H9 (cell line): ENCODE measurements at regions not wholly inside any gene's neighbourhood (a gene's known extent, or its start where the extent isn't known, plus 50 kb on each side); places are given as distances from the start of the nearest gene placed in this dataset.

Experiments used
- DNase-seq: peaks from one replicate; pipeline ENCODE4 v3.0.0-alpha.2; 2017
- H2AFZ ChIP-seq: one replicate; pipeline ENCODE4 v1.6.1; 2013; ENCODE audit warnings: mild to moderate bottlenecking, low read length, control low read depth, moderate library complexity
- H2AK5ac ChIP-seq: 2 replicates; pipeline ENCODE4 v1.6.1; 2013; ENCODE audit warnings: low read length, control low read depth, mixed read lengths; ENCODE audit not compliant: insufficient read length
- H2BK120ac ChIP-seq: one replicate; pipeline ENCODE4 v1.6.1; 2013; ENCODE audit warnings: low read depth, mild to moderate bottlenecking, low read length, control low read depth, inconsistent platforms; ENCODE audit not compliant: poor library complexity, severe bottlenecking
- H2BK12ac ChIP-seq: 2 replicates; pipeline ENCODE4 v1.6.1; 2013; ENCODE audit warnings: low read length, control low read depth, mixed read lengths, low read depth; ENCODE audit not compliant: insufficient read length
- H2BK15ac ChIP-seq: 2 replicates; pipeline ENCODE4 v1.6.1; 2013; ENCODE audit warnings: low read depth, low read length, control low read depth
- H2BK20ac ChIP-seq: one replicate; pipeline ENCODE4 v1.6.1; 2013; ENCODE audit warnings: low read depth, mild to moderate bottlenecking, low read length, control low read depth, inconsistent platforms; ENCODE audit not compliant: poor library complexity, severe bottlenecking
- H2BK5ac ChIP-seq: 2 replicates; pipeline ENCODE4 v1.6.1; 2013; ENCODE audit warnings: low read length, control low read depth, mixed read lengths; ENCODE audit not compliant: insufficient read length
- H3K14ac ChIP-seq: 2 replicates; pipeline ENCODE4 v1.6.1; 2013; ENCODE audit warnings: low read length, control low read depth; ENCODE audit not compliant: insufficient read depth
- H3K18ac ChIP-seq: 2 replicates; pipeline ENCODE4 v1.6.1; 2013; ENCODE audit warnings: low read depth, mild to moderate bottlenecking, mixed read lengths, low read length, control low read depth; ENCODE audit not compliant: insufficient read length
- H3K23ac ChIP-seq: 2 replicates; pipeline ENCODE4 v1.6.1; 2013; ENCODE audit warnings: low read length, control low read depth, mixed read lengths, low read depth; ENCODE audit not compliant: insufficient read length
- H3K23me2 ChIP-seq: 2 replicates; pipeline ENCODE4 v1.6.1; 2013; ENCODE audit warnings: low read depth, mild to moderate bottlenecking, mixed read lengths, low read length, control low read depth; ENCODE audit not compliant: insufficient read length, poor library complexity, severe bottlenecking
- H3K27ac ChIP-seq: 2 replicates; pipeline ENCODE4 v1.5.1; 2013; ENCODE audit warnings: low read length, control low read depth, mixed read lengths, low read depth; ENCODE audit not compliant: insufficient read length
- H3K27me3 ChIP-seq: 2 replicates; pipeline ENCODE4 v1.6.1; 2013; ENCODE audit warnings: low read length, control low read depth, inconsistent platforms; ENCODE audit not compliant: insufficient read depth
- H3K4ac ChIP-seq: 2 replicates; pipeline ENCODE4 v1.6.1; 2013; ENCODE audit warnings: low read depth, mild to moderate bottlenecking, control low read depth, inconsistent platforms, low read length, moderate library complexity
- H3K4me1 ChIP-seq: 2 replicates; pipeline ENCODE4 v1.6.1; 2013; ENCODE audit warnings: low read length, control low read depth, inconsistent platforms; ENCODE audit not compliant: insufficient read depth
- H3K4me2 ChIP-seq: 2 replicates; pipeline ENCODE4 v1.6.1; 2013; ENCODE audit warnings: low read length, control low read depth, mixed read lengths; ENCODE audit not compliant: insufficient read length, insufficient read depth
- H3K56ac ChIP-seq: 2 replicates; pipeline ENCODE4 v1.6.1; 2013; ENCODE audit warnings: low read depth, mild to moderate bottlenecking, mixed read lengths, low read length, control low read depth; ENCODE audit not compliant: insufficient read length
- H3K79me1 ChIP-seq: 2 replicates; pipeline ENCODE4 v1.6.1; 2013; ENCODE audit warnings: low read depth, mild to moderate bottlenecking, moderate library complexity, low read length, control low read depth, inconsistent platforms; ENCODE audit not compliant: insufficient read depth, poor library complexity, severe bottlenecking
- H3K79me2 ChIP-seq: 2 replicates; pipeline ENCODE4 v1.6.1; 2013; ENCODE audit warnings: low read length, control low read depth, inconsistent platforms; ENCODE audit not compliant: insufficient read depth
- H3K9ac ChIP-seq: 2 replicates; pipeline ENCODE4 v1.6.1; 2013; ENCODE audit warnings: low read length, control low read depth, mixed read lengths; ENCODE audit not compliant: insufficient read length; ENCODE audit errors: extremely low read depth
- H3K9me3 ChIP-seq: one replicate; pipeline ENCODE4 v1.6.1; 2013; ENCODE audit warnings: low read depth, low read length, inconsistent platforms; ENCODE audit not compliant: control insufficient read depth
- H3T11ph ChIP-seq: one replicate; pipeline ENCODE4 v1.6.1; 2013; ENCODE audit warnings: mild to moderate bottlenecking, low read length, control low read depth, inconsistent platforms
- H4K20me1 ChIP-seq: one replicate; pipeline ENCODE4 v1.6.1; 2013; ENCODE audit not compliant: control insufficient read depth, insufficient read length, insufficient read depth
- H4K5ac ChIP-seq: 2 replicates; pipeline ENCODE4 v1.6.1; 2013; ENCODE audit warnings: low read depth, mild to moderate bottlenecking, mixed read lengths, low read length, control low read depth; ENCODE audit not compliant: insufficient read length
- H4K8ac ChIP-seq: replicated peaks from 2 replicates; pipeline ENCODE4 v1.6.1; 2013; ENCODE audit warnings: low read length, control low read depth, mixed read lengths, low read depth; ENCODE audit not compliant: insufficient read length
- H4K91ac ChIP-seq: 2 replicates; pipeline ENCODE4 v1.6.1; 2013; ENCODE audit warnings: low read depth, mild to moderate bottlenecking, moderate library complexity, mixed read lengths, low read length, control low read depth; ENCODE audit not compliant: insufficient read length
- H3K27ac Mint-ChIP-seq, 3 experiments: 2 replicates in 2 of 3; 3 replicates in 1 of 3; pipeline ENCODE4 v1.8.0; 2020 to 2021; ENCODE audit warnings: mixed read lengths in 3 of 3, mild to moderate bottlenecking in 1 of 3, moderate library complexity in 1 of 3
- H3K27me3 Mint-ChIP-seq: 2 replicates; pipeline ENCODE4 v1.8.0; 2021; ENCODE audit warnings: low read depth, mild to moderate bottlenecking, moderate library complexity, mixed read lengths
- H3K36me3 Mint-ChIP-seq, 3 experiments: 2 replicates in 2 of 3; 3 replicates in 1 of 3; pipeline ENCODE4 v1.8.0; 2020 to 2021; ENCODE audit warnings: low read depth in 3 of 3, mixed read lengths in 3 of 3; ENCODE audit not compliant: insufficient read depth in 1 of 3
- H3K4me1 Mint-ChIP-seq, 2 experiments: 2 replicates each; pipeline ENCODE4 v1.8.0; 2020; ENCODE audit warnings: mixed read lengths in 2 of 2
- H3K4me3 Mint-ChIP-seq, 2 experiments: 2 replicates in 1 of 2; 3 replicates in 1 of 2; pipeline ENCODE4 v1.8.0; 2020 to 2021; ENCODE audit warnings: mild to moderate bottlenecking in 2 of 2, mixed read lengths in 2 of 2, moderate library complexity in 1 of 2
- H3K9me3 Mint-ChIP-seq, 2 experiments: 2 replicates in 1 of 2; 3 replicates in 1 of 2; pipeline ENCODE4 v1.8.0; 2020; ENCODE audit warnings: mild to moderate bottlenecking in 2 of 2, mixed read lengths in 2 of 2, moderate library complexity in 1 of 2
- CTCF ChIP-seq: fragments of 200-600 bp; sonication (generic); conservative IDR thresholded peaks from 3 replicates; pipeline ENCODE4 v1.8.0; 2021; ENCODE audit warnings: antibody characterized with exemption, mild to moderate bottlenecking
- WGBS: extraction: QIAGEN DNeasy Blood & Tissue Kit; methylation state at CpG from one replicate; pipeline ENCODE4 v1.1.7; 2013; ENCODE audit warnings: missing lambda C conversion rate, low lambda C conversion rate, mixed read lengths; ENCODE audit not compliant: insufficient read length; ENCODE audit errors: extremely low coverage; 5-methylcytosine and 5-hydroxymethylcytosine counted together

DNA sequence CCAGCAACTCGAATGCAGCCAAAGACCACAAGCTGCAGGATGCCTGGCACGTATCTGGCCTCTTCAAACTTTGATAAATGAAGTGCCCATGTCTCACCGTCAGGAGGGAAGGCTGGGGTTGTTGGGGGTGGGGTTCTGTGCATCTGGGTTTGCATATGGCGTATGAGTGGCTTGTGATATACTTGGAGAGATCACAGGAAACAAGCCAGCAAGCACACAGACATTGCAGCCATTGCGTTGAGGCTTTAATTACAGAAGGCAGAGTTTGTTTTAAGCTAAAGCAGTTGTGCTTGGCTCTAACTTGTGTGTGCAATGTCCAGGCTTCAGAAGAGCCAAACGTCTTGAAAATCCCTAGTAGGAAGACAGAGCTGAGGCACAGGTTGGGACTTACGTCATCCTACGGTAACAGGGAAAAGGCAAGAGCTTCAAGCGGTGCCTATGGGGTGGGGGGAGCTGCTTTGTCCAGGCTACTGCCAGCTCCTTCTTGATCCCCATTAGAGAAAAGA lies 109.2 kb downstream of the ASB7 start:
- H3K79me1 ChIP-seq, result no peaks in the 10 kb centered on the region
- no peak overlapping the region for H4K8ac ChIP-seq
- H3T11ph ChIP-seq, result no peak overlapping the region
- no peaks in the 10 kb centered on the region for H4K20me1 ChIP-seq
- H2BK12ac ChIP-seq, result no peak overlapping the region
- H3K4me1 ChIP-seq, result no peaks in the 10 kb centered on the region
- H3K79me2 ChIP-seq, result no peaks in the 10 kb centered on the region
- no peak overlapping the region for H3K23ac ChIP-seq
- H3K9me3 Mint-ChIP-seq, result peaks cover 16 to 28% of the 10 kb centered on the region in 2 experiments
- H3K56ac ChIP-seq, result no peak overlapping the region
- no peak overlapping the region for H2BK5ac ChIP-seq
- H2AFZ ChIP-seq, result no peak overlapping the region
- peaks cover 6% of the 10 kb centered on the region for H3K27me3 Mint-ChIP-seq
- H2BK120ac ChIP-seq, result no peak overlapping the region
- H3K27me3 ChIP-seq, result no peaks in the 10 kb centered on the region
- no peak for TF ChIP-seq CTCF
- no peak overlapping the region for H3K4ac ChIP-seq
- no peak overlapping the region for H3K9ac ChIP-seq
- no peak overlapping the region for H2BK15ac ChIP-seq
- no peak overlapping the region for H3K4me2 ChIP-seq
- no CpG with 5 or more reads among the region's 9 CpGs for WGBS
- no peak overlapping the region for H4K91ac ChIP-seq
- no peak overlapping the region for H3K27ac ChIP-seq
- H3K36me3 Mint-ChIP-seq, result peaks cover 5 to 16% (median 8%) of the 10 kb centered on the region in 3 experiments; a peak in 5 of 7 replicates
- no peak overlapping the region for H3K14ac ChIP-seq
- no peaks in the 10 kb centered on the region for H3K9me3 ChIP-seq
- H3K27ac Mint-ChIP-seq, result no peak overlapping the region
- H4K5ac ChIP-seq, result no peak overlapping the region
- no peak overlapping the region for H2BK20ac ChIP-seq
- H3K4me1 Mint-ChIP-seq, result peaks cover 0 to 9% of the 10 kb centered on the region in 2 experiments; a peak in 2 of 4 replicates
- H3K23me2 ChIP-seq, result no peaks in the 10 kb centered on the region
- H3K18ac ChIP-seq, result no peak overlapping the region
- no peak overlapping the region for H3K4me3 Mint-ChIP-seq
- DNase-seq, result no peak
- H2AK5ac ChIP-seq, result no peak overlapping the region
